ENCODE measurements at regions not wholly inside any gene's neighbourhood (a gene's known extent, or its start where the extent isn't known, plus 50 kb on each side); places are given as distances from the start of the nearest gene placed in this dataset.

- H2AFZ ChIP-seq (ENCODE audit: low read length) = no peak overlapping the region
- H3K27ac ChIP-seq (ENCODE audit: low read length) = no peak overlapping the region
- no peak overlapping the region for H3K4me3 ChIP-seq (ENCODE audit: low read length)
- no peaks in the 10 kb centered on the region for H3F3A ChIP-seq (ENCODE audit: insufficient read depth, low read length)
- no peaks in the 10 kb centered on the region for H3K4me1 ChIP-seq (ENCODE audit: low read length)
- no peak overlapping the region for H3K9ac ChIP-seq (ENCODE audit: low read length)
- H3K9me2 ChIP-seq (replicated peaks; ENCODE audit: insufficient read depth, low read length) = no peaks in the 10 kb centered on the region
- H3K36me3 ChIP-seq (replicated peaks; ENCODE audit: insufficient read depth, low read length) = no peaks in the 10 kb centered on the region
- TF ChIP-seq EZH2 (optimal IDR thresholded peaks at IDR 0.05; ENCODE audit: low read depth, low read length) (no peak), CTCF (IDR thresholded peaks at IDR 0.05; ENCODE audit: low read length) (no peak), EZH2phosphoT487 (IDR thresholded peaks at IDR 0.05; ENCODE audit: low read length) (no peak)
- no peaks in the 10 kb centered on the region for H3K79me2 ChIP-seq (ENCODE audit: low read length)
- no peak overlapping the region for H3K4me2 ChIP-seq (ENCODE audit: low read depth, low read length)
- no peak for DNase-seq
- H3K9me3 ChIP-seq (replicated peaks; ENCODE audit: insufficient read depth, low read length) = no peaks in the 10 kb centered on the region
- no peaks in the 10 kb centered on the region for H4K20me1 ChIP-seq (ENCODE audit: insufficient read depth, low read length)
- no peaks in the 10 kb centered on the region for H3K27me3 ChIP-seq (replicated peaks; ENCODE audit: insufficient read depth, low read length)
Observed at GRCh38 chr12:19025582-19025981, 104.0 kb upstream of the PLEKHA5 start.

GRCh38 chr12:19026034-19026433 is 103.5 kb upstream of the PLEKHA5 start:
- Histone ChIP-seq H3K36me3 (replicated peaks; ENCODE audit: insufficient read depth, low read length) (no peaks in the 10 kb centered on the region), H3K27ac (ENCODE audit: low read length) (no peak overlapping the region), H3K4me2 (ENCODE audit: low read depth, low read length) (no peak overlapping the region), H3K79me2 (ENCODE audit: low read length) (no peaks in the 10 kb centered on the region), H3K4me1 (ENCODE audit: low read length) (no peaks in the 10 kb centered on the region), H4K20me1 (ENCODE audit: insufficient read depth, low read length) (no peaks in the 10 kb centered on the region), H3K9me3 (replicated peaks; ENCODE audit: insufficient read depth, low read length) (no peaks in the 10 kb centered on the region), H2AFZ (ENCODE audit: low read length) (no peak overlapping the region), H3K4me3 (ENCODE audit: low read length) (no peak overlapping the region), H3K9ac (ENCODE audit: low read length) (no peak overlapping the region), H3K27me3 (replicated peaks; ENCODE audit: insufficient read depth, low read length) (no peaks in the 10 kb centered on the region), H3F3A (ENCODE audit: insufficient read depth, low read length) (no peaks in the 10 kb centered on the region), H3K9me2 (replicated peaks; ENCODE audit: insufficient read depth, low read length) (no peaks in the 10 kb centered on the region)
- no peak for TF ChIP-seq CTCF (IDR thresholded peaks at IDR 0.05; ENCODE audit: low read length)
- TF ChIP-seq EZH2 (optimal IDR thresholded peaks at IDR 0.05; ENCODE audit: low read depth, low read length) = no peak
- no peak for TF ChIP-seq EZH2phosphoT487 (IDR thresholded peaks at IDR 0.05; ENCODE audit: low read length)
- no peak for DNase-seq

- no peak for DNase-seq
- Histone ChIP-seq H3F3A (ENCODE audit: insufficient read depth, low read length) (no peaks in the 10 kb centered on the region), H3K9me3 (replicated peaks; ENCODE audit: insufficient read depth, low read length) (no peaks in the 10 kb centered on the region), H2AFZ (ENCODE audit: low read length) (no peak overlapping the region), H3K4me1 (ENCODE audit: low read length) (no peaks in the 10 kb centered on the region), H3K79me2 (ENCODE audit: low read length) (no peaks in the 10 kb centered on the region), H3K36me3 (replicated peaks; ENCODE audit: insufficient read depth, low read length) (no peaks in the 10 kb centered on the region), H3K9ac (ENCODE audit: low read length) (no peak overlapping the region), H3K27me3 (replicated peaks; ENCODE audit: insufficient read depth, low read length) (no peaks in the 10 kb centered on the region), H3K4me3 (ENCODE audit: low read length) (no peak overlapping the region), H4K20me1 (ENCODE audit: insufficient read depth, low read length) (no peaks in the 10 kb centered on the region), H3K4me2 (ENCODE audit: low read depth, low read length) (no peak overlapping the region), H3K9me2 (replicated peaks; ENCODE audit: insufficient read depth, low read length) (no peaks in the 10 kb centered on the region), H3K27ac (ENCODE audit: low read length) (no peak overlapping the region)
- TF ChIP-seq CTCF (IDR thresholded peaks at IDR 0.05; ENCODE audit: low read length) = no peak
- TF ChIP-seq EZH2phosphoT487 (IDR thresholded peaks at IDR 0.05; ENCODE audit: low read length) = no peak
- no peak for TF ChIP-seq EZH2 (optimal IDR thresholded peaks at IDR 0.05; ENCODE audit: low read depth, low read length)
Observed at GRCh38 chr12:19026614-19027488, 102.7 kb upstream of the PLEKHA5 start.
